Kasumi-1 (cell line): ENCODE measurements at regions not wholly inside any gene's neighbourhood (a gene's known extent, or its start where the extent isn't known, plus 50 kb on each side); places are given as distances from the start of the nearest gene placed in this dataset.

Experiments
- DNase-seq, 2 experiments: peaks; one replicate each; lab custom pipeline; 2025; lab: John Stamatoyannopoulos, UW

DNA sequence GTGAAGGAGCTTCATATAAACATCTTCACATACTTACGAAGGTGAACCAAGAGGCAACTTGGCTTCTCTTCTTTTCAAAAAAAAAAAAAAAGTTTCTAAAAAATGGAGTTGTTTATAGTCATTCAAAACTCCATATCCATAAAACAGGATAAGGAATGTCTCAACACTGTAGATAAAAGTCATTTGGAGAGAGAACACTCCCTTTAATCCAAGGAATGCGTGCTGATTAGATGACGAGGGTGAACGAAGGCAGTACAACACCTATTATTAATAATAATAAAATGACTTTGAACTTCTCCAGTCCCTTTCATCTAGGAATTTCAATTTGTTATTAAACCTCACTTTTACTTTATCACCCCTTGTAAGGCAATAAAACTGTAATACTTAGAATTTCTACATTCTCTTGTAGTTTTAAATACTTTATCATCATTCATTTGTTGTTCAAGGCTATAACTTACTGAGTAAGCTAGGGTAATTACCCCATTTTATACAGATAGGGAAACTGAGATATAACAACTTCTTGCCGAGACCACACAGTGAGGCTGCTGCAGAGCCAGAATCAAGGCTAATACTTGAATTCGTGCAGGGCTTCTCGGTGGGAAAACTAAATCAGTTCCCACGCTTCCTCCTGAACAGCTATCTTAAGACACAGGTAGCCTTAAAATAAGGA is 377.1 kb downstream of the EFNA5 start:
- no peak for DNase-seq

DNA sequence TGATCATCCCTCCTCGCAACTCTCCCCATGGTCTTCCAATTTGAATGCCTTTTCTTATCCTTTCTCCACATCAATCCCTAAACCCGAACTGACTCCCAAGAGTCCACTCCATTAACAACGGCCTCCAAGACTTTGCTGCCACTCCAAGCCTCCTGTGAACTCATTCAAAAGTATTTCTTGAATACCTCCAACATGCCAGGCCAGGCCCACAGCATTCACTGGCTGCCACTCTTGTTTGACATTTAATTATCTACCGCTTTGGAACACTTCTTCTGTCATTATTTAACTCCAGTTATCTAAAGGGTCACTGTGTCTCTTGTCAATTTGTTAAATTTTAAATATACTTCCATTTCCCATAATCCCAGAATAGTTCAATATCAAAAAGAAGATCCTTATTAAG is 378.9 kb downstream of the EFNA5 start:
- no peak for DNase-seq

DNA sequence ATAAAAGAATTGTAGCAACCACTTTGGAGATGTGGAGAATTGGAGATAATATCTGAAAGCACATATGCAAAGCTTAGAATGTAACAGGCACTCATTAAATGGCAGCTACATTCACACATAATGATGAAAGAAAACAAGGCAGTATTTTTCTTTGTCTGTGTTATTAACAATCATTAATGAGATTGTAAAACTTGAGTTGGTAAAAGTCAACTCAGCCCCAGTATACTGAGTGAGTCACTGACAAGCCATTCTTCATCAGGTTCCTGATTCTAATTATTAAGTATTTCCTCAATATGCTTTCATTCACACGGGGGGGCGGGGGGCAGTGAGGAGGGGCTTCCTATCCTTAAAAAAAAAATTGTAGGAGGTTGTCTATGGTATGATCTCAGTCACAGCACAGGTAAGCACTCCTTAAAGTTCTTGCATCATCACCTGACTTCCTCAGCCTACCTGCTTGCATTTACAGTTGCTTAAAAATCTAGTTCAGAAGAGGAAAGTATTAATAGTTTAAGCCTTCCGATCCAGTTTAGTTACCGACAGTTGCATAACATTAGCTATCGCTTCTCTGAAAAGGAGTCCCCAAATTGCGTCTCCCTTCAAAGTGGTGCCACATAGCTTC is 379.8 kb downstream of the EFNA5 start:
- DNase-seq: no peak

DNA sequence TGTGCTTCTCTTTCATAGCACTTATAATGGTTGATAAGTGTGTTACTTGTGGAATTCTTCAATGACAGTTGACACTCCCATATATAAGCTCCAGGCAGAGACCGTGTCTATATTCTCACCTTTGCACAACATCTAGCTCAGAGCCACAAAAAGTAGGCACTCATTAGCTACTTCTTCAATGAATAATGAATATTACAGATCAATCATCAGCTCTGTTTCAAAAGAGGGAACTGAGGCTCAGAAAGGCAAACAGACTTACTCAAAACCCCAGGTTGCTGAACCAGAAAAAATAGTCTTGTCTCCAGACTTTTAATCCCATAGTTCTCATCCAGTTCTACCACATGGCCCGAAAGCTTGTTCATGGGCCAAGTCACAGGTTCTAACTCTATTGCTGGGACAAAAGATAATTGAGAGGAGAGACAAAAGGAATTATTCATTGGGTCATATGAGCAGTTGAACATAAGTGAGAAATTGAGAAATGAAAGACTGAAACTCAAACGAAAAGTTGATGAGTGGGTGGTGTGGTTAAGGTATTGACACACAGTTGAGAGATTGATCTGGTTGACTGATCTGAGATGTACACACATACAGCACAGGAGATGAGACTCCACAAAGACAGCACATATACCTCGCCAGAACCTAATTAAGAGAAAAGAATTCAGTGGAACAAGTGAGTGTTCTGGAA is 381.6 kb downstream of the EFNA5 start:
- DNase-seq: no peak

DNA sequence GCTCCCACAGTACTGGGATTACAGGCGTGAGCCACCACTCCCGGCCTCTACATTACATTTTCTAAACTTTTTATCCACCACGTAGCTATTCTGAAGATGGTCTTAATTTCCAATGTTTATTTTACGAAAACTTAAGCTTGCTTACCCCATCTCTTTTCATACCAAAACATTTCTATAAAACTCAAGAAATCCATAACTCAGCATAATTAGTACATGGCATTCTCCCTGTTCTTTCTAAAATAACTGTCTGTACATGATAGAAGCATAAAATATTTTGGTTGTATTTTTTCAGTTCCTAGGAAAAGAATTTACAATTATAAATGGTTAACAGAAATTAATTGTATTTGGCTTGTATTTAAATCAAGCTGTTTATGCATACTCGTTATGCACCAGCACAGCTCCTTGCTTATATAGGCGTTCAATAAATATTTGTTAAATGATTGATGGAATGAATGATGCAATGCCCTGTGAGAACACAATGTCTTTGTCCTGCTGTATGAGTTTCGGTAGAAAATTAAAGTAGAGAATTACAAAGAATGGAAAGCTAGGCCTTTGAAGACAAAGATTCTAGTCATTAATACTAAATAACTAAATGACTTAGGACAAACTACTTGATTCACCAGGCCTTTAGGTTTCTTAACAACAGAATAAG is 384.2 kb downstream of the EFNA5 start:
- no peak for DNase-seq

DNA sequence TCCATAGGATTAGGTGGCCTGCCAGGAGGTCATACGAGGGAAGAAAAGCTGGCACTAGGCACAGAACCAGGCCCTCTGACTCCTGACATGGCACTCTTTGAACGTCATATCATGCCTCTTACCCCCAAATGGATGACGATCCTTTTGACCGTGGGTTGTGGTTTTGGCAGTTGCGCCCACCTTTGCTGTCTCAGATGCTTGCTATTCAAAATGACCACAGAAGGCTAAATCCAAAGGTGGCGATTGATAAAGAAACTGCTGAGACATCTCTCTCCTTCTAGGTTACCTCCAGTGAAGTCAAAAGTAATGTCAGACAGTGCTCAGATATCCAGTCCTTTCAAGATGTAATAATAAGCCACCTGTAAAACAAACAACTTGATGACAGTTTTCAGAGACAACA is 385.0 kb downstream of the EFNA5 start:
- DNase-seq: no peak

DNA sequence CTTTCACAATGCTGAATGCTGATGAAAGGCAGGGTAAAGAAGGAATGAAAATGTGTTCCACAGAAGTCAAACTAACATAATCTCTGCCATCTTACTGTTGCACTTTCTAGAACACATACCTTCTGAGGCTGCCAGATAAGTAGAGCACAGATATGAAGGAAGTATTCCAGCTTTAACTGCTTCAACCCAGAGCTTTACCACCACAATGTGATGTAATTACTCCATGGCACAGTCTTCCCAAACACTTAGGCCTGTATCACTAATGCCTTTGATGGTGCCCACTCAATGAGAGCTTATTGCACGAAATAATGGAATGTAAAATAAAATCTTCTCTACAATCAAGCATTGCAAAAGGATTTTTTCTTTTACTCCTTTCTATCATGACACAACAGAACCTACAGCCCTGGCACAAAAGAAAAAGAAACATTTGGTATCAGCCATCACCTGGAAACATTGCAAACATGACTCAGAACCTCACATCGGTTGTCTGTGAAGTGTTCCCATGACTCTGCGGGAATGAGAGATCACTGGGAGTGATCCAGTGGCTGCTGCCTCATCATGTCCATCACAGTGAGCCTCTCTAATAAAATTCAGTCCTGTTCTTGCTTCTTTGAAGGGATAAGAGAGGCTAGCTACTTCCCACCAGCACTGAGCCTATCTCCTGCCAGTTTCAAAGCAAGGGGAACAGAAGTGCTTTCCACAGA is 385.8 kb downstream of the EFNA5 start:
- no peak for DNase-seq

DNA sequence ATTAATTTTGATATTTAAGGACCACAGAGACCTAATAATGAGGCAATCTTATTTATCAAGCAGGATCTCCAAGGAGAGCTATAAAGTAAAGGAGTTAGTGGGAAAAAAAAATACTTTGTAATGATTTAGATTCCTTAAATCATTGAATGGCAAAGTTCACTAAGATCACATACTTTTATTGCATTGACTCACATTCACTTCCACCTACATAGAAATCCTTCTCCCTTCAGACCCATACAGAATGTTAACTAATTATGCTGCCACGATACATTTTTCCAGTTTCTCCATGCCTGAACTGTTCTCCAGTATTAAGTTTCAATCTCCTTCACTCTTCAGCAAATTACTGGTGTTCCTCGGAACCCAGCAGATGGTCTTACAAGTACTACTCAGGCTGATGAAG is 388.7 kb downstream of the EFNA5 start:
- no peak for DNase-seq

DNA sequence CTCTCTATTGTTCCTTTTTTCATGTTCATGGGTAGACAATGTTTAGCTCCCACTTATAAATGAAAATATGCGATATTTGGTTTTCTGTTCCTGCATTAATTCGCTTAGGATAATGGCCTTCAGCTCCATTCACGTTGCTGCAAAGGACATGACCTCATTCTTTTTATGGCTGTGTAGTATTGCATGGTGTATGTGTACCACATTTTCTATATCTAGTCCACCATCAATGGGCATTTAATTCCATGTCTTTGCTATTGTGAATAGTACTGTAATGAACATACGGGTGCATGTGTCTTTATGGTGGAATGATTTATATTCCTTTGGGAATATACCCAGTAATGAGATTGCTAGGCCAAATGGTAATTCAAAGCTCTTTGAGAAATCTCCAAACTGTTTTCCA is 392.0 kb downstream of the EFNA5 start:
- no peak for DNase-seq

DNA sequence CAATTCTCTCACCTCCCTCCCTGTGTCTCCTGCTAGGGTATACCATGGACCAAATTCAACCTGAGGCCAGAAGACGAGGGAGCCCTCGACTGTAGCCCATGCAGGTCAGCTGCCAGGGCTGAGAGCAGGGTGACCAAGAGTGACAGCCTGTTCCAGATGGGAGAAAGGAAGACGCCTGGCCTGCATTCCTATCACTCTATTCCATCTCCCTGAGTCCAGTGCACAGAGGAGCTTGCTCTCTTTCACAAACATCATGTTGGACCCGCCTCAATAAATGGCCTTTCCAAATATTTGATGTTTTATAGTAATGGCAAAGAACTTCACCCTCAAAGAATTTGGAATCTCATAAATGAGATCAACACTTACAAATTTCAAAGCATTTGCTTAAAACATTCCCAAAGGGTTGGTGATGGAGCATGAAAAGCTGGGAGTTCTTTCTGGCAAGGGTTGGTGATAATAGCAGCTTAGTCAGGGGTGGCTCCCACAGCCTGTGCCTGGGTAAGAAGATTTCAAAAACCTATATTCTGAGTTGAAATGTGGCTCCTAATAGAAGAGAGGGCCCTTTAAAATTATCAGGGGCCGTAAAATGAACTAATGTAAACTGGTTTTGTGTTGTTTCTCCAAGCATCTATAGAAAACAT is 393.1 kb downstream of the EFNA5 start:
- DNase-seq: no peak

DNA sequence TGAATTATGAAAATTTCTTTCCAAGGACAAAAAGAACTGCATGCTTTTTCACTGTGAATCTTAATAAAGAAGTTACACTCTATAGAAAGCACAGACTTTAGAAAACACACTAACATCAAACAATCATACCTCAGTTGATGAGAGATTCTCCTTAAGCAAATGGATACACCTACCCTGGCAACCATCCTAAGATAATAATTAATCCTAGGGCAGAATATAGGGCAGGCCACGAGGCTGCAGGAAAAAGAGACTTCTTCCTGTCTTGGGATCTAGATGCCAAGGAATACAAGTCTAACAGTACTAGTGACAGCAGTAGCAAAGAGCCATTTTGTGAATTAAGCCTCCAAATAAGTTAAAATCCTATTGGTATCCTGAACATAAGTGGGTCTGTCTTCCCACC is 395.4 kb downstream of the EFNA5 start:
- DNase-seq: no peak

DNA sequence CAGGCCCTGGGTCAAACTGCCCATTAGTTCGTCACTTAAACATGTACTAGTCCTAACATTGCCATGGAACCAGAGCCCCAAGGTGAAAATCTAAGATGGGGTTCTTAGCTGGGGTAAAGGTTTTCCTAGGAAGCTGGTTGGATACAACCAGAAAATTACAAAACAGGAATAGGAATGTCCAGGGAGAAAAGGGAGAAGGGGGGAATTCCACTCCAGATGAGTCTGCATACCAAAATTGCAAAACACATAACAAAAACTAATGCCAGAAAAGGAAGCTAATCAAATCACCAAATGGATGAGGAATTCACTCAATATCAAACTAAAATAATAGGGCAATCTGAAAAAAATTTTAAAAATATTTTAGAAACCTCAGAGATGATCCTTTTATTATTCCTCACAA is 396.2 kb downstream of the EFNA5 start:
- DNase-seq: no peak

DNA sequence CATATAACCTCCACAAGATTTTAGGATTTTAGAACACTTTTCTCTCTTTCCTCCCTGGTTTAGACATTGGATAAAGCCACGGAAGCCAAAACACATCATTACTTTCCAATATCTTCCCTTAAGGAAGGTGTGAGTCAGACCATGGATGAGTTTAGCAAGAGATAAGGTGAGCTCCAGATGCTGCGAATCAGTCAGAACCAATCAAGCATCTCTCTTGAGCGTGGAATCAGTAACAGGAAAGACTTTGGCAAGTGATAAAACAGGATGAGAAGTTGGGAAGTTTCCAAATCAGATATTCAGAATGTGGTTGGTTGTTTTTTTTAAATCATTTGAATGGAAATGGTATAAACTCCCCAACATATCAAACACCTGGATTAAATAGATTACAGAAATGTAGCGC is 397.8 kb downstream of the EFNA5 start:
- no peak for DNase-seq

DNA sequence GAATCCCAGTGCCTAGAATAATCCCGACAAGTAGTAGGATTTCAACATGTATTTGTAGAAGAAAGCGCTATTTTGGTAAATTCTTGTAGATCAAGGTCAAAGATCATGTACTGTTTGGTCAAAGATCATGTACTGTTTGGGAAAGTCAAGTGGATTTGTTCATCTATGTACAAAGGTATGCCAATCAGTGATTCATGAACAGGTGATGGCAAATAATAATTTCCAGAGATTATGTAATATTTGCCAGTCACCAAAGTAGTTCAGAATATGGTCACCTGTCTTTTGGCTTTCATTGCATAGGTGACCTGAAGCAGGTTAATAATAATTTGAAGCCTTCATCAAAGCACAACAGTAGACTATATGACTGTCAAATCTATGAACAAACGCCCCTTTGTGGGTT is 398.2 kb downstream of the EFNA5 start:
- DNase-seq: no peak

DNA sequence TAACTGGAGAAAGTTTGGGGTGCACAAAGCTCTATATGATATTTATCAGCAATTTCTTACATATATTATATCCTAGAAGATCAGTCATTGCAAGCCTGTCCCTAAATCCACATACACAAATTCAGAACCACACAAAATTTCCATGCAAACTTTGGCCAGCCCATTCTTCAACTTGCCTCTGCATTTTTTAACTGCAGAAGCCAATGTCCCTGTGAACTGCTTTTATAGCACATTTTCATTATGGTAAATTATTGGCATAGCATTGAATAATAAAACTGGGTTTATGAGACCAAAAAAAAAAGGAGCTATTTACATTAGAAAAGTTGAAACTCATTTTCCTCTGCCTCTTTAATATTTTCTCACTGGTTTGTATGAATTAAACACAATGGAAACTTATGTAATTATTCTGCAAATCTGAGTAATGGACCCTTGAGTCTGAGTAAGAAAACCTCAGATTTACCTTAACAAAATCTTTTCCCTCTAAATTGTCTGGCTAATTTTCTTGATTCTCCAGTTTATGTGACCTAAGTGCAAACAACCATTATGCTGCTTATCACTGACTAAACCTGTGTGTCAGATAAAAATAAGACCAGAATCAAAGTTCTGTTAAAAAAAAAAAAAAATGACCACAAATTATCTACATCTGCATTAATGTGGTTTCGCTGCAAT is 398.9 kb downstream of the EFNA5 start:
- DNase-seq: no peak

DNA sequence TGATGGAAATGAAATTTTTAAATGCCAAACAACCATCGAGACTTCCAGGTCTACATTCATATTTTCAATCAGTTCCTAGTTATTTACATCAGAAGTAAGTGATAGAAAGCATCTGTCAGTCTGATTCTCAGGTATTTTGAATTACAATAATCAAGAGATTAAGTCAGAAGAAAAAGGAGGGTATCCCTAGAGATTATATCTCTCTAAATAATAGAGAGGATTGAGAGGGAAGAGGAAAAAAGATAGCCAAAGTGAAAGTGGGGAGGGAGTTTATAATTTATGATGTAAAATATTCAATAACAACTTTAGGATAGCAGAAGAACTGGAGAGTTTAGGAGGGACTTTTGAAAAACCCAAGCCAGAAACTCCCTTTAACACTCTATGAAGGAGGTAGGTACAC is 400.2 kb downstream of the EFNA5 start:
- no peak for DNase-seq

DNA sequence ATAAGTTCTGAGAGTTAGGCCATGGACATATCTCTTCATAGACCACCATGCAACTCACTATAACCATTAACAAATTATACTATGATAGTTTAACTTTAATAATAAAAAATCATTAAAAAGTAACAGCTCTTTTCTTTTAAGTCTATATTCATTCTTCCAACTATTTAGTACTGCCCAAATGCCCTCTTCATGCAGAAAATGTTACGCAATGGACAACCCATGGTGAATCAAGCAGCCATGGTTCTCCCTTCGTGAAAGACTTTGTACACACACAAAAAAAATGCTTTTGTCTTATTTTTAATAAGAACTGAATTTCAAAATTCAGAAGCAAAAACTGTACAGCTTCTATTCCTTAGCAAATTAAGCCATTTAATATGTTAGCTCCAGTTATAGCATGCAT is 401.1 kb downstream of the EFNA5 start:
- no peak for DNase-seq

DNA sequence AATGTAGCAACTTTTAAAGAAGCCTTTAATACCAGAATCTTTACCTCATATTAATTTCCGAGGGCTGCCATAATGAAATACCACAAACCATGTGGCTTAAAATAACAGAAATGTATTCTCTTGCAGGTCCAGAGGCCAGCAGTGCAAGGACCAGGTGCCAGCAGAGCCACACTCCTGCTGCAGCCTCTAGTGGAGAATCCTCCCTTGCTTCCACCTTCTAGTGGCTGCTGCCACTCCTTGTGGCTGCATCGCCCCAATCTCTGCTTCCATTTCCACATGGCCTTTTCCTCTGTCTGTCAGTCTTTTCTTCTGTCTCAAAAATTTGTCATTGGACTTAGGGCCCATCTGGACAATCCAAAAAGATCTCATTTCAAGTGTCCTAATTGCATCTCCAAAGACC is 401.5 kb downstream of the EFNA5 start:
- no peak for DNase-seq

DNA sequence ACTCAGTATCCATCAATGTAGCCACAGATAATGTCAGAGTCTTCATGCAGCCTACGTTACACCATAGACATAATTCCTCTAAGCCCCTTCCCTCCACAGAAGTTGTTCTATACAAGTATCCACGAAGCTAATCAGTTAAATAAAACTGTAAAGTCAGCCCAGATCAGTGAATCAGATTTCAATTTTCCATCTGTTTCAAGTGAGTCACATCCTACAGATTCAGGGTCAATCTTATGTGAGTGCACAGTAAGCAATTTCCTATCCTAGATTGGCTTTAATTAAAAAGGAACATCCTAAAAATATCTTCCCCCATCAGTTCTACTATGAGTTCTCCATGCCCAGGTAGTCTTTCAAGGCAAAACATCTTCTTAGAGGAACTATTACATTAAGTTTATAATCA is 402.5 kb downstream of the EFNA5 start:
- DNase-seq: no peak

DNA sequence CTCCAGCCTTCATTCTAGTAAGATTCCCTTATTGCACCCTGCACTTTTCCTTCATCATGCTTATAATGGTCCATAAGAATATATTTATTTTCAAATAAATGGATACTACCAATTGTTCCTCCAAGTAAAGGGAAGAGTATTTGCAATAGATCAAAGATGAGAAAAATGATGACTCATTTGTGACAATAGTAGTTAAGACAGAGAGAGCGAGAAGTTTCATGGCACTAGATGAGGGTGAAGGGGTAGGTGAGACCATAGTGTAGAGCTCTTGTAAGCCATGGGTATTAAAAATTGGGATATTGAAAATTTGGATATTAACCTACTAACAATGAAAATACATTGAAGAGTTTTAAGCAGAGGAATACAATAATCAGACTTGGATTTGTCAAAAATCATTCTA is 404.6 kb downstream of the EFNA5 start:
- DNase-seq: no peak

DNA sequence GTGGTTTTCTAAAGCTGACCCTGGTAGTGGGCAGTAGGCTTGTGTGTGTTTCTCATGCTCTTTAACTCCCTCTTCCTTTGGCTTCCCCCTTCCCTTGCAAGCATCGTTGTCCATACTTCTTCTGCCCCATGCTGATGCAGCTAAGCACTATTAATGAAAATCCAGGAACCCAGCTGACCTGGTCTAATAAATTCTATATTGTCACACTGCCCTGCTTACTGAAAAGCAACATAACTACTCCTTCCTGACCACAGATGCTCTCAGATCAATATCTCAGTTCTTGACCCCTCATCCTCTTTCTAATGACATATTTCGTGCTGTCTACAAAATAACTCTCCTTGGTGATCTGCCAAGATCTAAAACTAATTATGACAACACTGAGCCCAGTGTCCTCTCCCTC is 405.5 kb downstream of the EFNA5 start:
- DNase-seq: no peak
